ENCODE measurements at regions not wholly inside any gene's neighbourhood (a gene's known extent, or its start where the extent isn't known, plus 50 kb on each side); places are given as distances from the start of the nearest gene placed in this dataset.

DNA sequence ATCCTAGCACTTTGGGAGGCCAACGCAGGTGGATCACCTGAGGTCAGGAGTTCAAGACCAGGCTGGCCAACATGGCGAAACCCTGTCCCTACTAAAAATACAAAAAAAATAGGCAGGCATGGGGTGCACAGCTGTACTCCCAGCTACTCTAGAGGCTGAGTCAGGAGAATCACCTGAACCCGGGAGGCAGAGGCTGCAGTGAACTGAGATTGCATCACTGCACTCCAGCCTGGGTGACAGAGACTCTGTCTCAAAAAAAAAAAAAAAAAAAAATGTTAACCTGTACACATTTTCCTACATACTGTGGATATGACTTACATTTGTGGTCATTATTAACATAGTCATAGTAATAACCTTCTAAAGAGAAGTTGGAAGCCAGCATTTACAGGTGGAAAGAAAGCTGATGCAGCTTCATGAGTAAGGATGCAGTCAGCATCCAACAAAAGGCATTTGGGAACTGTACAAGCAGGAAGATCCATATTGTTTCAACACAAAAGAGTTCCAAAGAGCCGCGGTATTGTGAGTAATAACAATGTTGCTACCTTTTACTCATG, 186.2 kb downstream of the GPX5 start:
- Histone ChIP-seq H3K9me3 (ENCODE audit: insufficient read depth, low read depth, low read length) (no peaks in the 10 kb centered on the region; the same call in 1 of the 2 replicates), H3K4me1 (ENCODE audit: insufficient read depth, low read length, poor library complexity, severe bottlenecking) (no peaks in the 10 kb centered on the region), H3K27me3 (ENCODE audit: insufficient read depth, low read length, poor library complexity, severe bottlenecking) (no peaks in the 10 kb centered on the region), H2AFZ (ENCODE audit: low read length) (no peak overlapping the region), H3F3A (ENCODE audit: low read depth) (no peaks in the 10 kb centered on the region), H3K9ac (ENCODE audit: low read depth, low read length, poor library complexity, severe bottlenecking) (no peak overlapping the region), H3K36me3 (ENCODE audit: insufficient read depth, low read length) (no peaks in the 10 kb centered on the region), H3K9me2 (replicated peaks; ENCODE audit: low read depth, low read length) (no peaks in the 10 kb centered on the region), H3K4me3 (ENCODE audit: low read length, poor library complexity, severe bottlenecking) (no peak overlapping the region), H4K20me1 (ENCODE audit: insufficient read depth, low read length, poor library complexity, severe bottlenecking) (no peaks in the 10 kb centered on the region), H3K4me2 (ENCODE audit: low read depth, low read length, poor library complexity, severe bottlenecking) (no peak overlapping the region), H3K79me2 (ENCODE audit: insufficient read depth, low read length) (no peaks in the 10 kb centered on the region)
- TF ChIP-seq EZH2phosphoT487 (IDR thresholded peaks at IDR 0.05; ENCODE audit: borderline replicate concordance) = no peak
- TF ChIP-seq, protein P1, sequence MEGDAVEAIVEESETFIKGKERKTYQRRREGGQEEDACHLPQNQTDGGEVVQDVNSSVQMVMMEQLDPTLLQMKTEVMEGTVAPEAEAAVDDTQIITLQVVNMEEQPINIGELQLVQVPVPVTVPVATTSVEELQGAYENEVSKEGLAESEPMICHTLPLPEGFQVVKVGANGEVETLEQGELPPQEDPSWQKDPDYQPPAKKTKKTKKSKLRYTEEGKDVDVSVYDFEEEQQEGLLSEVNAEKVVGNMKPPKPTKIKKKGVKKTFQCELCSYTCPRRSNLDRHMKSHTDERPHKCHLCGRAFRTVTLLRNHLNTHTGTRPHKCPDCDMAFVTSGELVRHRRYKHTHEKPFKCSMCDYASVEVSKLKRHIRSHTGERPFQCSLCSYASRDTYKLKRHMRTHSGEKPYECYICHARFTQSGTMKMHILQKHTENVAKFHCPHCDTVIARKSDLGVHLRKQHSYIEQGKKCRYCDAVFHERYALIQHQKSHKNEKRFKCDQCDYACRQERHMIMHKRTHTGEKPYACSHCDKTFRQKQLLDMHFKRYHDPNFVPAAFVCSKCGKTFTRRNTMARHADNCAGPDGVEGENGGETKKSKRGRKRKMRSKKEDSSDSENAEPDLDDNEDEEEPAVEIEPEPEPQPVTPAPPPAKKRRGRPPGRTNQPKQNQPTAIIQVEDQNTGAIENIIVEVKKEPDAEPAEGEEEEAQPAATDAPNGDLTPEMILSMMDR (conservative IDR thresholded peaks at IDR 0.05; ENCODE audit: low read length) = no peak

DNA sequence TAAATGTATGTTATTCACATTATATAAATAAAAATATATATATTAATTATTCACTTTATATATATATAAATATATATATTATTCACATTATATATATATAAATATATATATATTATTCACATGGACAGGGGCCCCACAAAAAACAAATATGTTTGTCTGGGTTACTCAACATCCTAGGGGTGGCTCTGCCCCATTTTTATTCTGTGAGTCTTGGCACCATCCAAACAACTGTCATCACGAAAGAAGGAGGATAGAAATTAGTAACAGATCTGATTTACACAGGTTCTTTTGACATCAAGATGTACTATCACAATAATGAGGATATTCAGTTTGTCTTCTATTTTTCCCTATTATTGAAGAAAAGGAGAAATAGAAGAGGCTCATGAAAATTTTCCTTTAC, 187.3 kb downstream of the GPX5 start:
- no peaks in the 10 kb centered on the region for H3F3A ChIP-seq (ENCODE audit: low read depth)
- no peak overlapping the region for H3K9ac ChIP-seq (ENCODE audit: low read depth, low read length, poor library complexity, severe bottlenecking)
- no peaks in the 10 kb centered on the region for H3K27me3 ChIP-seq (ENCODE audit: insufficient read depth, low read length, poor library complexity, severe bottlenecking)
- no peaks in the 10 kb centered on the region for H3K4me1 ChIP-seq (ENCODE audit: insufficient read depth, low read length, poor library complexity, severe bottlenecking)
- H3K36me3 ChIP-seq (ENCODE audit: insufficient read depth, low read length) = no peaks in the 10 kb centered on the region
- no peaks in the 10 kb centered on the region for H3K9me3 ChIP-seq (ENCODE audit: insufficient read depth, low read depth, low read length)
- H3K4me2 ChIP-seq (ENCODE audit: low read depth, low read length, poor library complexity, severe bottlenecking) = no peak overlapping the region
- no peaks in the 10 kb centered on the region for H3K9me2 ChIP-seq (replicated peaks; ENCODE audit: low read depth, low read length)
- no peak overlapping the region for H3K4me3 ChIP-seq (ENCODE audit: low read length, poor library complexity, severe bottlenecking)
- TF ChIP-seq, protein P1 (conservative IDR thresholded peaks at IDR 0.05; ENCODE audit: low read length) = no peak
- no peak for TF ChIP-seq EZH2phosphoT487 (IDR thresholded peaks at IDR 0.05; ENCODE audit: borderline replicate concordance)
- no peaks in the 10 kb centered on the region for H3K79me2 ChIP-seq (ENCODE audit: insufficient read depth, low read length)
- no peak overlapping the region for H2AFZ ChIP-seq (ENCODE audit: low read length)
- H4K20me1 ChIP-seq (ENCODE audit: insufficient read depth, low read length, poor library complexity, severe bottlenecking) = no peaks in the 10 kb centered on the region

DNA sequence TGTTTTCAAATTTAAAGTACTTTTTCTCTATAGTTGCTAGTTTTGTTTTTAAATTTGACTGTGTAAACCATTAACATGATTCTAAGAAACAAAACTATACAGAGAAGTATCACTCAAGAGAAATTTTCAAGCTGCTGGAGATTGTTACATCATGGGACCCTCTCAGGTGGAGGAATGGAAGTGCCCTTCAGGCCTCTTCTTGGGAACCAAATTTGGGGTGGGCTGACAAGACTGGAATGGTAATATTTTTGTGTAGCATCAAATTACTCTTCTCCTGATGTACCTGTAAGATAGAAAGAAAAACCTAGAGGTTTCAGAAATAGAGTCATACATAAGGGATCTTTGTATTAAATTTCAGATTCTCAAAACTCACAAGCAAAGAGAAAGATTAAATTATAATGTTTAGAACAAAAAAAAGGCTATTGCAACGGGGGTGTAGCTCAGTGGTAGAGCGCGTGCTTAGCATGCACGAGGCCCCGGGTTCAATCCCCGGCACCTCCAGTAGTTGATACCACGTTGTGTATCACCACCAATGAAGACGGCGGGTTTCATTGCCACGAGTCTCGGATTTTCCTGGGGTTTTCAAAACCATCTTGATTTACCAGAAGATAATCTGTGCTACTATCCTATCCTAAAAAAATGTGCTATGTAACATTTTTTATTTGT, 193.7 kb downstream of the GPX5 start:
- no peaks in the 10 kb centered on the region for H3K36me3 ChIP-seq (ENCODE audit: insufficient read depth, low read length)
- TF ChIP-seq, protein P1 (conservative IDR thresholded peaks at IDR 0.05; ENCODE audit: low read length) = no peak
- no peak for TF ChIP-seq EZH2phosphoT487 (IDR thresholded peaks at IDR 0.05; ENCODE audit: borderline replicate concordance)
- no peak overlapping the region for H3K4me2 ChIP-seq (ENCODE audit: low read depth, low read length, poor library complexity, severe bottlenecking)
- H3K9me2 ChIP-seq (replicated peaks; ENCODE audit: low read depth, low read length) = no peaks in the 10 kb centered on the region
- H3K4me1 ChIP-seq (ENCODE audit: insufficient read depth, low read length, poor library complexity, severe bottlenecking) = no peaks in the 10 kb centered on the region
- H3K9ac ChIP-seq (ENCODE audit: low read depth, low read length, poor library complexity, severe bottlenecking) = no peak overlapping the region
- H3K4me3 ChIP-seq (ENCODE audit: low read length, poor library complexity, severe bottlenecking) = no peak overlapping the region
- no peaks in the 10 kb centered on the region for H3F3A ChIP-seq (ENCODE audit: low read depth)
- no peaks in the 10 kb centered on the region for H3K79me2 ChIP-seq (ENCODE audit: insufficient read depth, low read length)
- H4K20me1 ChIP-seq (ENCODE audit: insufficient read depth, low read length, poor library complexity, severe bottlenecking) = no peaks in the 10 kb centered on the region
- no peaks in the 10 kb centered on the region for H3K9me3 ChIP-seq (ENCODE audit: insufficient read depth, low read depth, low read length)
- H2AFZ ChIP-seq (ENCODE audit: low read length) = no peak overlapping the region
- no peaks in the 10 kb centered on the region for H3K27me3 ChIP-seq (ENCODE audit: insufficient read depth, low read length, poor library complexity, severe bottlenecking)
